Chondrocyte (in vitro differentiated cells): ENCODE measurements at regions not wholly inside any gene's neighbourhood (a gene's known extent, or its start where the extent isn't known, plus 50 kb on each side); places are given as distances from the start of the nearest gene placed in this dataset.

Experiments used
- DNase-seq: peaks from one replicate; pipeline ENCODE4 v3.0.0; 2021; ENCODE audit warnings: mixed read lengths, low spot score
- H3K27ac Mint-ChIP-seq: one replicate; pipeline ENCODE4 v1.8.0; 2021; ENCODE audit warnings: mild to moderate bottlenecking, moderate library complexity, mixed read lengths; ENCODE audit not compliant: unreplicated experiment
- H3K27me3 Mint-ChIP-seq: 2 replicates; pipeline ENCODE4 v1.8.0; 2021; ENCODE audit warnings: low read depth, mixed read lengths
- H3K36me3 Mint-ChIP-seq: 2 replicates; pipeline ENCODE4 v1.8.0; 2021; ENCODE audit warnings: low read depth, mixed read lengths
- H3K4me1 Mint-ChIP-seq: 2 replicates; pipeline ENCODE4 v1.8.0; 2021; ENCODE audit warnings: low read depth, mild to moderate bottlenecking, mixed read lengths
- H3K4me3 Mint-ChIP-seq: one replicate; pipeline ENCODE4 v1.8.0; 2021; ENCODE audit warnings: mild to moderate bottlenecking, moderate library complexity, mixed read lengths; ENCODE audit not compliant: unreplicated experiment
- H3K9me3 Mint-ChIP-seq: 2 replicates; pipeline ENCODE4 v1.8.0; 2021; ENCODE audit warnings: low read depth, mixed read lengths
- CTCF ChIP-seq: fragments of 200-600 bp; sonication (generic); IDR thresholded peaks from 2 replicates; pipeline ENCODE4 v1.5.0; 2021; ENCODE audit warnings: antibody characterized with exemption, mild to moderate bottlenecking, moderate library complexity

DNA sequence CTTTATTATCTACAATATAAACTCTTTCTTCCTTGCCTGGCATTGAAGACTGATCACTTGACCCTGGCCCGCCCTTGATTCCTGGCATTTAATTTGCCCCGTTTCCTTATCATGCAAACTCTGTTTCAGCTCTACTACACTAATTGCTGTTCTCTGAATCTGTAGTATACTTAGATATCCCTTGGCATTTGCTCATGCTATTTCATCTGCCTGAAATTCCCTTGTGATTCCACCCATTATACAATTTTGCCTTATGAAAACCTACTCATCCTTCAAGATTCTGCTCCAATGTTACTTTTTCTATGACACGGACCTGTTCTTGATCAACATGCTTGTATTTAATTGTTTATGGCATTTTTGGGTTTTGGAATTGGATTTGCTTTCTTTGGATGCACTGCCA, 459.9 kb upstream of the AMOT start:
- H3K9me3 Mint-ChIP-seq = peaks cover 6% of the 10 kb centered on the region
- no peak for TF ChIP-seq CTCF
- no peak overlapping the region for H3K27ac Mint-ChIP-seq
- no peak overlapping the region for H3K4me3 Mint-ChIP-seq
- no peaks in the 10 kb centered on the region for H3K36me3 Mint-ChIP-seq
- H3K27me3 Mint-ChIP-seq = peaks cover 4% of the 10 kb centered on the region
- no peaks in the 10 kb centered on the region for H3K4me1 Mint-ChIP-seq
- DNase-seq = no peak

DNA sequence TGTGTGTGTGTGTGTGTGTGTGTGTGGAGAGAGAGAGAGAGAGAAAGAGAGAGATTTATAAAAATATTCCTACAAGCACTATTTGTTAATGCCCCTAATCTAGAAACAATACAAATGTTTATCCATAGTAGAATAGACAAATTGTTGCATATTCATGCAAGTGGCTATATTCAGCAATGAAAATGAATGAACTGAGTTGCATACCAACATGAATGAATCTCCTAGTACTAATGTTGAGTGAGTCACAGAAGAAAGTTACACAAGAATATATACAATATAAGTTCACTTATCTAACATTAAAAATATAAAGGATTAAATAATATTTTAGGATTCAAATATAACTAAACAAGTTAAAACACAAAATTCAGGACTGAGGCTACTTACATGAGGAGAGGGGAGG, 456.8 kb upstream of the AMOT start:
- no peak overlapping the region for H3K27ac Mint-ChIP-seq
- no peak for TF ChIP-seq CTCF
- DNase-seq = no peak
- no peaks in the 10 kb centered on the region for H3K36me3 Mint-ChIP-seq
- H3K27me3 Mint-ChIP-seq = peaks cover 4% of the 10 kb centered on the region
- peaks cover 3% of the 10 kb centered on the region for H3K9me3 Mint-ChIP-seq
- H3K4me3 Mint-ChIP-seq = no peak overlapping the region
- H3K4me1 Mint-ChIP-seq = no peaks in the 10 kb centered on the region

DNA sequence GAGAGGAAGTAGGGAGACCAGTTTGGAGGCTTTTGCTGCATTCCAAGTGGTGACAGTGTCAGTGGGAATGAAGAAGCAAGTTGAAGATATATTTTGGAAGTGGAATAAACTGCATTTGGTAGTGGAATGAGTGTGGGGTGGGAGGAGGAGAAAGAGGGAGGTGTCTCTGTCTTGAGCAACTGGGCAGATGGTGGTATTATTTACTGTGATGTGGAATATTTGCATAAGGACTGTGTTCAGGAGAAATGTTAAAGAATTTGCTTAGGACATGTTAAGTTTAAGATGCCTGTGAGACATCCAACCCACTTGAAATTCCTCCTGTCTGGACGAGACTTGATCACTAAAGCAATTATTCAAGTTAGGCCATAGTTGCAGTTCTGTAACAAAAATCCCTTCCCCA, 448.9 kb upstream of the AMOT start:
- TF ChIP-seq CTCF = no peak
- H3K36me3 Mint-ChIP-seq = no peaks in the 10 kb centered on the region
- H3K4me3 Mint-ChIP-seq = no peak overlapping the region
- no peaks in the 10 kb centered on the region for H3K9me3 Mint-ChIP-seq
- no peaks in the 10 kb centered on the region for H3K27me3 Mint-ChIP-seq
- no peak for DNase-seq
- H3K4me1 Mint-ChIP-seq = no peaks in the 10 kb centered on the region
- H3K27ac Mint-ChIP-seq = no peak overlapping the region

DNA sequence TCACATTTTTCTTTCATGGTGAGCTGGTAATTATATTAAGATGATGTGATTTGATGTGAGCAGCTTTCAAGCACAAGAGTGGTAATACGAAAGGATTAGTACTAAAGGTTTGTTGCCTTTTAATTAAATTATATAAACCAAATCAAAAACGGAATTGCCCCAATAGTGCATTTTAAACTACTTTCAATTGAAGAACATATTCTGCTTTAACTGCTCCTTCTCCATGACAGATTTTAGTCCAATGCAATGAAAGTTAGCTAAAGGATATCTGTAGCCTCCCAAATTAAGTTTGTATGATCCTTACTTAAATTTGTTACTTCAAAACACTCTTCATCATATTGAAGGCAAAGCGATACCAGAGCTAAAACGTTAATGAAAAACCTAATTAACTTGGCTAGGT, 447.1 kb upstream of the AMOT start:
- H3K27me3 Mint-ChIP-seq = no peaks in the 10 kb centered on the region

DNA sequence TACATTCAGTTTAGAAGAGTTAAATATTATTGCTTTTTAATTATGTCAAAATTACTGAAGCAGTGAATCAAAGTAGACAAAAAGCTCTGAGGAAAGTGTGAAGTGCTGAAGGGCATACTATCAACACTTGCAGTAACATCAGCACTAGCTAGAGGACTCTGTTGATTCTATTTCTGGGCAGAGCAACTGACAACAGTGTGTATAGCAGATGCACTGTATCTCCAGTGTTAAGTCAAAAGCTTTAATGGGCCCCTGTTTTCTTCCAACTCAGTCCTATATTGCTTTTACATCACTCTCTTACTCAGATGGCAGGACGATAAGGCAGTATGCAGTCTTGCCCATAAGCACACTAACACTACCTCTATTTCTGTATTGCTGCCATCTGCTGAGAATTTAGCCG, 435.2 kb upstream of the AMOT start:
- Mint-ChIP-seq H3K27me3 (no peaks in the 10 kb centered on the region), H3K36me3 (no peaks in the 10 kb centered on the region), H3K9me3 (no peaks in the 10 kb centered on the region), H3K27ac (no peak overlapping the region), H3K4me3 (no peak overlapping the region), H3K4me1 (no peaks in the 10 kb centered on the region)
- no peak for DNase-seq
- TF ChIP-seq CTCF = no peak

More for the DNA sequence above, 447.1 kb upstream of the AMOT start:
- no peaks in the 10 kb centered on the region for H3K9me3 Mint-ChIP-seq
- no peak overlapping the region for H3K27ac Mint-ChIP-seq
- no peak for DNase-seq
- no peak overlapping the region for H3K4me3 Mint-ChIP-seq
- no peaks in the 10 kb centered on the region for H3K4me1 Mint-ChIP-seq
- H3K36me3 Mint-ChIP-seq = no peaks in the 10 kb centered on the region
- TF ChIP-seq CTCF = no peak
